Spleen (tissue), 11 donors: ENCODE measurements at regions not wholly inside any gene's neighbourhood (a gene's known extent, or its start where the extent isn't known, plus 50 kb on each side); places are given as distances from the start of the nearest gene placed in this dataset.

Source experiments
- DNase-seq: peaks from one replicate; pipeline ENCODE4 v3.0.0-alpha.2; 2020
- H3K27ac ChIP-seq, 8 donors: fragments of 200-600 bp; sonication (generic) in 7 of 8; 1 replicate in 4 of 8; 2 replicates in 4 of 8; pipeline versions ENCODE4 v1.5.0 to v1.8.0; 2016 to 2021; ENCODE audit warnings: inconsistent platforms in 4 of 8, mild to moderate bottlenecking in 4 of 8, moderate library complexity in 1 of 8
- H3K27me3 ChIP-seq, 7 donors: fragments of 200-600 bp; sonication (generic) in 6 of 7; replicated peaks in 1 of 7; 1 replicate in 4 of 7; 2 replicates in 3 of 7; pipeline versions ENCODE4 v1.5.0 to v1.8.0; 2016 to 2021; ENCODE audit warnings: inconsistent platforms in 3 of 7, mild to moderate bottlenecking in 1 of 7
- H3K36me3 ChIP-seq, 6 donors: fragments of 200-600 bp; sonication (generic) in 5 of 6; 1 replicate in 4 of 6; 2 replicates in 2 of 6; pipeline versions ENCODE4 v1.5.0 to v1.8.0; 2016 to 2021; ENCODE audit warnings: inconsistent platforms in 2 of 6
- H3K4me1 ChIP-seq, 6 donors: fragments of 200-600 bp; sonication (generic) in 5 of 6; 1 replicate in 3 of 6; 2 replicates in 3 of 6; pipeline versions ENCODE4 v1.5.0 to v1.8.0; 2016 to 2021; ENCODE audit warnings: inconsistent platforms in 3 of 6
- H3K4me3 ChIP-seq, 8 donors: fragments of 200-600 bp; sonication (generic) in 7 of 8; 1 replicate in 4 of 8; 2 replicates in 4 of 8; pipeline versions ENCODE4 v1.5.0 to v1.8.0; 2016 to 2021; ENCODE audit warnings: inconsistent platforms in 4 of 8, mild to moderate bottlenecking in 4 of 8, moderate library complexity in 2 of 8
- H3K9me3 ChIP-seq, 8 donors: fragments of 200-600 bp; sonication (generic) in 7 of 8; 1 replicate in 4 of 8; 2 replicates in 4 of 8; pipeline versions ENCODE4 v1.5.0 to v1.8.0; 2016 to 2021; ENCODE audit warnings: inconsistent platforms in 4 of 8
- POLR2A ChIP-seq, 3 donors: fragments of 450-650 bp; IDR thresholded peaks; one replicate each; pipeline ENCODE4 v1.5.1; 2017; ENCODE audit warnings: antibody characterized with exemption in 3 of 3, mild to moderate bottlenecking in 1 of 3
- POLR2AphosphoS5 ChIP-seq, 3 donors: sonication (generic); formaldehyde crosslinking; IDR thresholded peaks; one replicate each; pipeline ENCODE4 v1.5.1; 2017; ENCODE audit warnings: antibody characterized with exemption in 3 of 3
- WGBS, 5 donors: extraction: QIAGEN DNeasy Blood & Tissue Kit in 3 of 5; methylation state at CpG; one replicate each; pipeline versions ENCODE4 v1.1.5 to v1.1.7; 2013 to 2018; 5-methylcytosine and 5-hydroxymethylcytosine counted together
- intact Hi-C: fragments of 100-400 bp; cut with DNase I; formaldehyde crosslinking; loops from one replicate; pipeline ENCODE4 v1.15.0; 2023; ENCODE audit warnings: low total_unique reads
- TF ChIP-seq, protein P1 (sequence below), 11 experiments: fragments of 200-600 bp in 7 of 11; fragments of 450-650 bp in 4 of 11; sonication (generic) in 4 of 11; IDR thresholded peaks in 8 of 11; conservative IDR thresholded peaks in 3 of 11; 1 replicate in 7 of 11; 2 replicates in 4 of 11; pipeline versions ENCODE4 v1.4.0 to v1.8.0; 2016 to 2021; ENCODE audit warnings: antibody characterized with exemption in 11 of 11, inconsistent platforms in 4 of 11, mild to moderate bottlenecking in 1 of 11
- donor health status: healthy with polysubstance abuse.
- donor health status: DM: no; HTN: no; CAD: no; lungs with moderate emphysema.
- donor health status: DM: no; HTN: no; CAD: no.
- donor health status: Bipolar disorder and iron deficiency.
- donor health status: healthy.
- donor health status: DM: no; HTN: no; CAD: no.
- donor health status: DM: yes; HTN: yes; CAD: no.

DNA sequence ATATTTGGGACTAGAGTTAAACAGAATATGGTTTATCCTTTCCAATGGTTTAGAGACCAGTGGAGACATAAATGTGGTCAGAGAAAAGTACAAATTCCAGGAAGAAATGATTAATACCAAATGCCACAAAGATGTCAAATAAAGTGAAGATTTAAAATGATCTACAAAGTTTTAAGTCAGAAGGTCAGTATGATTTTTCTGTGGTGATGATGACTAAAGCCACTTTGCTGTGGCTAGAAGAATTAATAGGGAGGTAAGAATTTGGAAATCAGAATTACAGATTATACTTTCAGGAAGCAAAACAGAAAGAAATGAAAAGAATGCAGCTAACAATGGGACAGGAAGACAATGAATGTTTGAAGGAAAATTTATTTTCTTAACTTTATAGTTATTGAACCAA, 91.5 kb upstream of the CDH7 start:
- Histone ChIP-seq H3K36me3 (no peaks in the 10 kb centered on the region), H3K4me3 (no peak overlapping the region), H3K9me3 (no peaks in the 10 kb centered on the region), H3K4me1 (no peaks in the 10 kb centered on the region), H3K27ac (no peak overlapping the region), H3K27me3 (no peaks in the 10 kb centered on the region)
- TF ChIP-seq POLR2AphosphoS5 (IDR thresholded peaks at IDR 0.05) (no peak), POLR2A (IDR thresholded peaks at IDR 0.05) (no peak)
- TF ChIP-seq, protein P1, sequence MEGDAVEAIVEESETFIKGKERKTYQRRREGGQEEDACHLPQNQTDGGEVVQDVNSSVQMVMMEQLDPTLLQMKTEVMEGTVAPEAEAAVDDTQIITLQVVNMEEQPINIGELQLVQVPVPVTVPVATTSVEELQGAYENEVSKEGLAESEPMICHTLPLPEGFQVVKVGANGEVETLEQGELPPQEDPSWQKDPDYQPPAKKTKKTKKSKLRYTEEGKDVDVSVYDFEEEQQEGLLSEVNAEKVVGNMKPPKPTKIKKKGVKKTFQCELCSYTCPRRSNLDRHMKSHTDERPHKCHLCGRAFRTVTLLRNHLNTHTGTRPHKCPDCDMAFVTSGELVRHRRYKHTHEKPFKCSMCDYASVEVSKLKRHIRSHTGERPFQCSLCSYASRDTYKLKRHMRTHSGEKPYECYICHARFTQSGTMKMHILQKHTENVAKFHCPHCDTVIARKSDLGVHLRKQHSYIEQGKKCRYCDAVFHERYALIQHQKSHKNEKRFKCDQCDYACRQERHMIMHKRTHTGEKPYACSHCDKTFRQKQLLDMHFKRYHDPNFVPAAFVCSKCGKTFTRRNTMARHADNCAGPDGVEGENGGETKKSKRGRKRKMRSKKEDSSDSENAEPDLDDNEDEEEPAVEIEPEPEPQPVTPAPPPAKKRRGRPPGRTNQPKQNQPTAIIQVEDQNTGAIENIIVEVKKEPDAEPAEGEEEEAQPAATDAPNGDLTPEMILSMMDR (IDR thresholded peaks at IDR 0.05 in 8 of 11, conservative IDR thresholded peaks at IDR 0.05 in 3 of 11) = no peak
- DNase-seq = no peak
- intact Hi-C loops = no loop called here

DNA sequence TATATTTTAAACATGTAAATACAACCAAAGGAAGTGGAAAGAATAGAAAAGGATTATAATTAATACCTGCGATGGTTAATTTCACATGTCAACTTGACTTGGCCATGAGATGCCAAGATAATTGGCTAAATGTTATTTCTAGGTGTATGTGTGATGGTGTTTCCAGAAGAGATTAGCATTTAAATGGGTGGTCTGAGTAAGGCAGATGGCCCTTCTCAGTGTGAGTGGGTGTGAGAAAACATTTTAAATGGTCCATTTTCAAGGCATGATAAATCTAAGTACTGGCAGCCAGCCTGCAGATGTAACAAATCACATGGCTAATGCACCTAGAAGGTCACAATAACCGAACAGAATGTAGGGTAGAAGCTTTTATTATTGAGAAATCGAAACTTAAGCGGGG, 99.6 kb upstream of the CDH7 start:
- no peak for TF ChIP-seq POLR2AphosphoS5 (IDR thresholded peaks at IDR 0.05)
- TF ChIP-seq, protein P1 (IDR thresholded peaks at IDR 0.05 in 8 of 11, conservative IDR thresholded peaks at IDR 0.05 in 3 of 11) = no peak
- no peak for TF ChIP-seq POLR2A (IDR thresholded peaks at IDR 0.05)
- H3K9me3 ChIP-seq = peaks cover 0 to 41% (median 28%) of the 10 kb centered on the region in 8 donors
- WGBS, 5 donors = 67 to 82% (median 68%) methylated on average over 4 of the region's 4 CpGs
- DNase-seq = no peak
- H3K4me3 ChIP-seq = no peak overlapping the region
- H3K27me3 ChIP-seq = no peaks in the 10 kb centered on the region
- no peaks in the 10 kb centered on the region for H3K36me3 ChIP-seq
- no peaks in the 10 kb centered on the region for H3K4me1 ChIP-seq
- H3K27ac ChIP-seq = no peak overlapping the region
- intact Hi-C loops = no loop called here

DNA sequence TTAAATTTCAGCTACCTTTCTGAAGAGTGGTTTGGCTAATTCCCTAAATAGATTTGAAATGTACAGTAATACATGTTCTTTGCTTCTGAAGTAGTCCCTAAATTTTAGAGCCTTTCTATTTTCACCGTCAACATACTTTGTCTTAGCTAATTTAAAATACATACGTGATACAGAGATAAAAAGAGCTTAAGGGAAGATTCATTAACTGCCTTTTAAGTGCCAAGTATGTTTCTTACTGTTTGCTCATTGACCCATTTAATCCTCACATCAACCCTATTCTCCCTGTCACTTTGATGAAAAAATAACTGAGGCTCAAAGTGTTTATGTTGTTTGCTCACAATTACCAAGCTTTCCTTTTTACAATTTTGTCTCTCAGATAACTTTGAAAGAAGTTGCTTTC, 118.6 kb upstream of the CDH7 start:
- WGBS, 5 donors = 80 to 90% (median 88%) methylated on average over 2 of the region's 2 CpGs
- H3K27me3 ChIP-seq = no peaks in the 10 kb centered on the region
- H3K36me3 ChIP-seq = no peaks in the 10 kb centered on the region
- intact Hi-C loops = no loop called here
- no peak overlapping the region for H3K27ac ChIP-seq
- no peak for DNase-seq
- H3K4me3 ChIP-seq = no peak overlapping the region
- H3K9me3 ChIP-seq = peaks cover 0 to 8% (median 0%) of the 10 kb centered on the region in 8 donors
- TF ChIP-seq POLR2AphosphoS5 (IDR thresholded peaks at IDR 0.05) (no peak), POLR2A (IDR thresholded peaks at IDR 0.05) (no peak)
- TF ChIP-seq, protein P1 (IDR thresholded peaks at IDR 0.05 in 8 of 11, conservative IDR thresholded peaks at IDR 0.05 in 3 of 11) = no peak
- no peaks in the 10 kb centered on the region for H3K4me1 ChIP-seq

DNA sequence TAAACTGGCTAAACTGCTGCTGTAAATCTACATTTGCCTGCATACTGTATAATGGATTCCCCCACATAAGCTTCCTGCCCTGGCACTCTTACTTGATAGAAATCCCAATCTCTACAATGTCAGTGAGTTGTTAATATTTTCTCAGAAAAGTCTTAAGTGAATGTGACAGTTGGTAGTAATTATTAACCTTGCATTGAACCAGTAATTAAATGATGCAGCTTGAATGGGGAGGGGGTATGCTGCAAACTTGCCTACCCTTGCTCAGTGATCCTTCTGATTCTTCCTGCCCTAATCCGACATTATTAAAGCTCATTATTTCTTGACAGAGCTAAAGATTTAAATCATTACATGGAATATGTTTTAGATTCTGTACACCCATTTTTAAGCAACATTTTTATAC, 119.0 kb upstream of the CDH7 start:
- peaks cover 0 to 8% (median 0%) of the 10 kb centered on the region in 8 donors for H3K9me3 ChIP-seq
- H3K36me3 ChIP-seq = no peaks in the 10 kb centered on the region
- intact Hi-C loops = no loop called here
- no peaks in the 10 kb centered on the region for H3K4me1 ChIP-seq
- no peak for TF ChIP-seq POLR2A (IDR thresholded peaks at IDR 0.05)
- TF ChIP-seq POLR2AphosphoS5 (IDR thresholded peaks at IDR 0.05) = no peak
- TF ChIP-seq, protein P1 (IDR thresholded peaks at IDR 0.05 in 8 of 11, conservative IDR thresholded peaks at IDR 0.05 in 3 of 11) = no peak
- no peaks in the 10 kb centered on the region for H3K27me3 ChIP-seq
- 71 to 93% (median 85%) methylated on average over 1 of the region's 1 CpG for WGBS, 5 donors
- no peak overlapping the region for H3K4me3 ChIP-seq
- DNase-seq = no peak
- no peak overlapping the region for H3K27ac ChIP-seq
